Stomach (tissue), 8 donors: ENCODE measurements at regions not wholly inside any gene's neighbourhood (a gene's known extent, or its start where the extent isn't known, plus 50 kb on each side); places are given as distances from the start of the nearest gene placed in this dataset.

ENCODE experiments used
- DNase-seq, 2 donors: peaks; one replicate each; pipeline versions ENCODE4 v3.0.0 to v3.0.0-alpha.2; 2013 to 2019
- H3K27ac ChIP-seq, 5 donors: fragments of 200-600 bp in 4 of 5; sonication (generic) in 4 of 5; one replicate each; pipeline ENCODE4 v1.5.1; 2013 to 2019; ENCODE audit warnings: mild to moderate bottlenecking in 1 of 5, moderate library complexity in 1 of 5
- H3K27me3 ChIP-seq, 3 donors: fragments of 200-600 bp; sonication (generic); one replicate each; pipeline ENCODE4 v1.5.1; 2017 to 2019; ENCODE audit warnings: mixed run types in 1 of 3
- H3K36me3 ChIP-seq, 4 donors: fragments of 200-600 bp; sonication (generic); 1 replicate in 3 of 4; 2 replicates in 1 of 4; pipeline ENCODE4 v1.5.1; 2016 to 2019
- H3K4me1 ChIP-seq, 4 donors: fragments of 200-600 bp; sonication (generic); one replicate each; pipeline ENCODE4 v1.5.1; 2016 to 2019
- H3K4me3 ChIP-seq, 4 donors: fragments of 200-600 bp; sonication (generic) in 3 of 4; one replicate each; pipeline ENCODE4 v1.5.1; 2016 to 2019; ENCODE audit warnings: mild to moderate bottlenecking in 1 of 4
- H3K9me3 ChIP-seq, 4 donors: fragments of 200-600 bp; sonication (generic); one replicate each; pipeline ENCODE4 v1.5.1; 2016 to 2019
- EP300 ChIP-seq: sonication (generic); formaldehyde crosslinking; IDR thresholded peaks from one replicate; pipeline ENCODE4 v1.6.1; 2017; ENCODE audit warnings: antibody characterized with exemption
- POLR2A ChIP-seq, 4 donors: fragments of 450-650 bp; IDR thresholded peaks; one replicate each; pipeline ENCODE4 v1.6.1; 2016; ENCODE audit warnings: antibody characterized with exemption in 4 of 4, control low read depth in 2 of 4, mild to moderate bottlenecking in 1 of 4, moderate library complexity in 1 of 4
- POLR2AphosphoS5 ChIP-seq, 3 donors: sonication (generic); formaldehyde crosslinking; IDR thresholded peaks; one replicate each; pipeline ENCODE4 v1.6.1; 2016; ENCODE audit warnings: antibody characterized with exemption in 3 of 3
- WGBS, 5 donors: extraction: QIAGEN DNeasy Blood & Tissue Kit in 3 of 5; methylation state at CpG; one replicate each; pipeline versions ENCODE4 v1.1.5 to v1.1.7; 2013 to 2018; 5-methylcytosine and 5-hydroxymethylcytosine counted together
- intact Hi-C: fragments of 100-400 bp; cut with DNase I; formaldehyde crosslinking; loops from one replicate; pipeline ENCODE4 v1.15.1; 2023; ENCODE audit warnings: low total_unique reads
- TF ChIP-seq, protein P1 (sequence below), 7 experiments: fragments of 450-650 bp in 4 of 7; fragments of 200-600 bp in 3 of 7; sonication (generic) in 3 of 7; IDR thresholded peaks; one replicate each; pipeline ENCODE4 v1.5.1; 2016 to 2019; ENCODE audit warnings: antibody characterized with exemption in 7 of 7, control low read depth in 2 of 7, mild to moderate bottlenecking in 1 of 7
- donor health status: healthy with polysubstance abuse.
- donor health status: Bipolar disorder and iron deficiency.
- donor health status: healthy.

DNA sequence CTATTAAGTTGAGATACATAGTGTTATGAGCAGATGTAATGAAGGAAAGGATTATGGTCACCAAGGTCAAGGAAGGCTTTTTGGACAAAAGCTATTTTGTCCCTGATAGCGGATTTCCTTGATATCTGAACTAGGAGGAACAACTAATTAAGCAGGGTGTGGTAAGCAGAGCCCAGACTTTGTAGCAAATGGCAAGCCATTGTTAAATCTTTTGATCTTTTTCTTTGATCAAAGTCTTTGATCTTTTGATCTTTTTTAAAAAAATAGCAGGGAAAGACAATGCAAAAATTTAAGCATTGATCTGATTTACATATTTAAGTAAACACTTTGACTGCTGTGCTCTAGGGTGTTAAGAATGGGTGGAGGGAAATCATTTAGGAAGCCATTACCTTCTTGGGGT lies 1242.0 kb downstream of the MAT2B start:
- Histone ChIP-seq H3K36me3 (no peaks in the 10 kb centered on the region), H3K4me3 (no peak overlapping the region), H3K27ac (no peak overlapping the region), H3K4me1 (no peaks in the 10 kb centered on the region), H3K9me3 (no peaks in the 10 kb centered on the region), H3K27me3 (no peaks in the 10 kb centered on the region)
- 45 to 60% (median 55%) methylated on average over 1 of the region's 1 CpG for WGBS, 5 donors
- no peak for DNase-seq
- TF ChIP-seq POLR2A (IDR thresholded peaks at IDR 0.05) (no peak), EP300 (no peak), POLR2AphosphoS5 (IDR thresholded peaks at IDR 0.05) (no peak)
- TF ChIP-seq, protein P1, sequence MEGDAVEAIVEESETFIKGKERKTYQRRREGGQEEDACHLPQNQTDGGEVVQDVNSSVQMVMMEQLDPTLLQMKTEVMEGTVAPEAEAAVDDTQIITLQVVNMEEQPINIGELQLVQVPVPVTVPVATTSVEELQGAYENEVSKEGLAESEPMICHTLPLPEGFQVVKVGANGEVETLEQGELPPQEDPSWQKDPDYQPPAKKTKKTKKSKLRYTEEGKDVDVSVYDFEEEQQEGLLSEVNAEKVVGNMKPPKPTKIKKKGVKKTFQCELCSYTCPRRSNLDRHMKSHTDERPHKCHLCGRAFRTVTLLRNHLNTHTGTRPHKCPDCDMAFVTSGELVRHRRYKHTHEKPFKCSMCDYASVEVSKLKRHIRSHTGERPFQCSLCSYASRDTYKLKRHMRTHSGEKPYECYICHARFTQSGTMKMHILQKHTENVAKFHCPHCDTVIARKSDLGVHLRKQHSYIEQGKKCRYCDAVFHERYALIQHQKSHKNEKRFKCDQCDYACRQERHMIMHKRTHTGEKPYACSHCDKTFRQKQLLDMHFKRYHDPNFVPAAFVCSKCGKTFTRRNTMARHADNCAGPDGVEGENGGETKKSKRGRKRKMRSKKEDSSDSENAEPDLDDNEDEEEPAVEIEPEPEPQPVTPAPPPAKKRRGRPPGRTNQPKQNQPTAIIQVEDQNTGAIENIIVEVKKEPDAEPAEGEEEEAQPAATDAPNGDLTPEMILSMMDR (IDR thresholded peaks at IDR 0.05) = no peak
- intact Hi-C loops = no loop called here

DNA sequence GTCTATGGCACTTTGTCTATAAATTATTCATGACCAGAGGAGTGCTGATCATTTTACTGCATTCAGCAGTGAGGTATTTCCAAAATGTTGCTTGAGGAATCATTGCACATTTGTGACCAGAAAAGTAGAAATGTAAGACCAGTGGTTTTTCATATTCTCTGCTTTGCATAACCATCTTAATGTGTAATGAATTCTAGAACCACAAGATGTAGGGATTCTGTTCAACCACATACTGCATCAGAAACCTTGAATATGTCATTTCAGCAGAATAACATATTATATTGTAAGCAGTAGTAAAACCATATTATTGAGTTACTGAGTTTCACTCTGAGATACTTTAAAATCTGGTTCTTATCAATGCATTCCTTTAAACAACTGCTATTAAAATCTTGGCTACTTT lies 1243.4 kb downstream of the MAT2B start:
- no peaks in the 10 kb centered on the region for H3K9me3 ChIP-seq
- no peak overlapping the region for H3K27ac ChIP-seq
- intact Hi-C loops = no loop called here
- TF ChIP-seq, protein P1 (IDR thresholded peaks at IDR 0.05) = no peak
- TF ChIP-seq POLR2AphosphoS5 (IDR thresholded peaks at IDR 0.05) = no peak
- no peak for TF ChIP-seq EP300
- no peak for TF ChIP-seq POLR2A (IDR thresholded peaks at IDR 0.05)
- H3K36me3 ChIP-seq = no peaks in the 10 kb centered on the region
- H3K4me1 ChIP-seq = no peaks in the 10 kb centered on the region
- H3K27me3 ChIP-seq = no peaks in the 10 kb centered on the region
- DNase-seq = no peak
- no peak overlapping the region for H3K4me3 ChIP-seq

DNA sequence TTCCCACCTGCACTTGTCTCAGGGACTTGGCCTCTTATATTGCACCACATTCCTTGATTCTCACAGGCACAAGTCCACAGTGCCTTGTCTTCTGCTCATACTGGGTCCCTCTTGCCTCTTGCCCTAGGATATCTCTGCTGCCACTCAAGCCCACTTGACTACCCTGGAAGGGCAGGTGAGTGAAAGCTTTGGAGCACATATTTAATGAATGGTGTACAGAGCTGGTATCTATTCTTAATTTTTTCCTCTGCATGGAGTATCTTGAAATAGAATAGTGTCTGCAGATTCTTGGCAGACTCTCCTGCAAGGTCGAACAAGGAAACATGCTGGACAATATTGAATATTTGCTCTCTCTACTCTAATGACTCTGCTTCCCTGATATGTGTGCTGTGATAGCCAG lies 1248.0 kb downstream of the MAT2B start:
- no peaks in the 10 kb centered on the region for H3K27me3 ChIP-seq
- no peaks in the 10 kb centered on the region for H3K36me3 ChIP-seq
- H3K9me3 ChIP-seq = no peaks in the 10 kb centered on the region
- no peak overlapping the region for H3K4me3 ChIP-seq
- WGBS, 5 donors = 15 to 54% (median 28%) methylated on average over 1 of the region's 1 CpG
- DNase-seq = no peak
- no peak overlapping the region for H3K27ac ChIP-seq
- H3K4me1 ChIP-seq = no peaks in the 10 kb centered on the region
- intact Hi-C loops = no loop called here
- TF ChIP-seq, protein P1 (IDR thresholded peaks at IDR 0.05) = no peak
- TF ChIP-seq EP300 (no peak), POLR2A (IDR thresholded peaks at IDR 0.05) (no peak), POLR2AphosphoS5 (IDR thresholded peaks at IDR 0.05) (no peak)

DNA sequence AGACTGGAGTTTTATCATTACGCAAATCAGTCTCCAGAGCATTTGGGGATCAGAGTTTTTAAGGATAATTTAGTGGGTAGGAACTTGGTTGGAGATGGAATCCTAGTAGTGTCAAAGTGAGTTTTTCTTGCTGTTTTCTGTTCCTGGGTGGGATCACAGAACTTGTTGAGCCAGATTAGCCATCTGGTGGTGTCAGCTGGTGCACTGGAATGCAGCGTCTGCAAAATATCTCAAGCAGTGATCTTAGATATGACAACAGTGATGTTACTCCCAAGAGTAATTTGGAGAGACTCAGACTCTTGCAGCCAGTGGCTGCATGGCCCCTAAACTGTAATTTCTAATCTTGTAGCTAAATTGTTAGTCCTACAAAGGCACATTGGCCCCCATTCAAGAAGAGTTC lies 1257.8 kb downstream of the MAT2B start:
- peak in 1 of 2 donors; percentile 43 for DNase-seq
- no peaks in the 10 kb centered on the region for H3K4me1 ChIP-seq
- H3K36me3 ChIP-seq = no peaks in the 10 kb centered on the region
- WGBS, 5 donors = 62 to 74% (median 70%) methylated on average over 2 of the region's 2 CpGs
- H3K9me3 ChIP-seq = no peaks in the 10 kb centered on the region
- no peak overlapping the region for H3K27ac ChIP-seq
- intact Hi-C loops = no loop called here
- H3K27me3 ChIP-seq = no peaks in the 10 kb centered on the region
- TF ChIP-seq, protein P1 (IDR thresholded peaks at IDR 0.05) = no peak
- TF ChIP-seq POLR2A (IDR thresholded peaks at IDR 0.05) (no peak), EP300 (no peak), POLR2AphosphoS5 (IDR thresholded peaks at IDR 0.05) (no peak)
- no peak overlapping the region for H3K4me3 ChIP-seq

DNA sequence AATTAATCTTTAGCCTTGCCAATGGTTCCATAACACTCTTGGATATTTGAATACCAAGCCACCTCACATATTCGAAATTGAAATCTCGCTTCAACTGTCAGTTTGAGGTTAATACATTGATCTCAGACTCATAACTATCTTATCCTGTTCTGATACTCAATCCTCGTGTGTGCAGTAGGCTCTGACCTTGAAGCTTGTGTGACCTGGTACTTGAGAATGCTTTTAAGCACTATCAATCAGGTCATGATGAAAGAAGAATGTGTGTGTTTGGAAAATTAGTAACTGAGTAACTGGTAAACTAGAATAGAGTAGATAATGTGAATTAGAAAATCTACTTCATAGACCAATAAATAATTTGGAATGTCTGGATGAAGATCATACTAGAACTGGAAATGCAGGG lies 1266.7 kb downstream of the MAT2B start:
- Histone ChIP-seq H3K36me3 (no peaks in the 10 kb centered on the region), H3K9me3 (no peaks in the 10 kb centered on the region), H3K27ac (no peak overlapping the region), H3K4me1 (no peaks in the 10 kb centered on the region), H3K27me3 (no peaks in the 10 kb centered on the region), H3K4me3 (no peak overlapping the region)
- DNase-seq = no peak
- TF ChIP-seq POLR2AphosphoS5 (IDR thresholded peaks at IDR 0.05) (no peak), EP300 (no peak), POLR2A (IDR thresholded peaks at IDR 0.05) (no peak)
- TF ChIP-seq, protein P1 (IDR thresholded peaks at IDR 0.05) = no peak
- intact Hi-C loops = no loop called here
- WGBS, 5 donors = 54 to 66% (median 57%) methylated on average over 3 of the region's 3 CpGs
